ENCODE measurements at regions not wholly inside any gene's neighbourhood (a gene's known extent, or its start where the extent isn't known, plus 50 kb on each side); places are given as distances from the start of the nearest gene placed in this dataset.

DNA sequence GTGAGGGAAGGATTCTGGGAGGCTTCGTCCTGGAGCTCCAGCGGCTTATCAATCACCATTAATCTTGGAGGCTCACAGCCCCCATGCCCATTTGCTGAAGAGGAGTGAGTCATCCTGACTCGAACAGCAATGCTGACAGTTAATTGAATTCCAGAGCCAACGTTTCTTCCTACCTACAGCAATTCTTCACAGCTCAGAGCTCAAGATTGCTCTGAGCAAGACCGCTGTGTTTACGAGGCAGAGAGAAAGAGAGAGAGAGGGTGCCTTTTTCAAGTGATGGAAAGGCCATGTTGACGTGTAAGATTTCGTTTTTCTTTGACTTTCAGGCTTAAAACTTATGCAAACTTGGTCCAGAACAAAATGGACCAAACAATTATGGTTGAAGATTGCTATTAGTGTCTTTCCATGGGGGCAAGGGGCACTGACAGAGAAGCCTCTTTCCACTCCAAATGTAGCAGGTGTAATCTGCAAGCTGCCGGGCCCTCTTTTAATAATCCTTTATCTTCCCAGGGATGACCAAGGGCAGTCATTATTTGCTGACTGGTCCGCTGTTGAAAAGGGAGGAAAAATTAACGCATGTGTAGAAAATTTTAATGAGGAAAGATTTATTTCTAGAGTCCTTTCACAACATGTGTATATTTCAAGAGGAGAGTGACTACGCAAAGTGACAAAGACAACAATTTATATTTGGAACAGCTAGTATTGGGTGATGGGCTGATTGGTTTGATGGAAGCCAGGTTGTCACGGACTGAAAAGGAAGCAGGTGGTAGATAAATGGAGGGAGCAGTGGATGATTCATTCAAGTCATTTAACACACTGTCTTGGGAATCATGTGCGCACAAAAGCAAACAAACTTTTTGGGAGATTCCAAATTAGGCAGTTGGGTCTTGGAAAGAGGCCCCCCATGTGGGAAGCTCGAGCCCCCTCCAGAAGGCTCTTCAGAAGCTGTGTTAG is 136.1 kb upstream of the IRF2BP2 start:
- no peak for DNase-seq

DNA sequence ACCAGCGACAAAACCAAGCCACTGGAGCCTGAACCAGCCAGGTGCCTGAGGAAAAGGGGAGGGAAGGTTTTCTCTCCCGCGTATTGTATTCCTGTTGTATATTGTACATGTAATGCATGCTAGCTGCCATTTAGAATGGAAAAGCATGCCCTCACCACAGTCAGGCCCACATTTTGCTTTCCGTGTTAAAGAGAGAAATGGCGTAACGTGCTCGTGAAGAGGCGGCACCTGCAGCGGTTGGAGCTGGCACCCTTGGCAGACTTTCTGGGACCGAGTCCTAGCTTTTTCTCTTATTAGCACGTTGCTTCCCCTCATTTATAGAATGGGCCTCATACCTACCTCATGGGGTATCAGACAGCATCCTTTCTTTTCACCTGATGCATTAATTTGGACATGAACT is 135.3 kb upstream of the IRF2BP2 start:
- no peak for DNase-seq

DNA sequence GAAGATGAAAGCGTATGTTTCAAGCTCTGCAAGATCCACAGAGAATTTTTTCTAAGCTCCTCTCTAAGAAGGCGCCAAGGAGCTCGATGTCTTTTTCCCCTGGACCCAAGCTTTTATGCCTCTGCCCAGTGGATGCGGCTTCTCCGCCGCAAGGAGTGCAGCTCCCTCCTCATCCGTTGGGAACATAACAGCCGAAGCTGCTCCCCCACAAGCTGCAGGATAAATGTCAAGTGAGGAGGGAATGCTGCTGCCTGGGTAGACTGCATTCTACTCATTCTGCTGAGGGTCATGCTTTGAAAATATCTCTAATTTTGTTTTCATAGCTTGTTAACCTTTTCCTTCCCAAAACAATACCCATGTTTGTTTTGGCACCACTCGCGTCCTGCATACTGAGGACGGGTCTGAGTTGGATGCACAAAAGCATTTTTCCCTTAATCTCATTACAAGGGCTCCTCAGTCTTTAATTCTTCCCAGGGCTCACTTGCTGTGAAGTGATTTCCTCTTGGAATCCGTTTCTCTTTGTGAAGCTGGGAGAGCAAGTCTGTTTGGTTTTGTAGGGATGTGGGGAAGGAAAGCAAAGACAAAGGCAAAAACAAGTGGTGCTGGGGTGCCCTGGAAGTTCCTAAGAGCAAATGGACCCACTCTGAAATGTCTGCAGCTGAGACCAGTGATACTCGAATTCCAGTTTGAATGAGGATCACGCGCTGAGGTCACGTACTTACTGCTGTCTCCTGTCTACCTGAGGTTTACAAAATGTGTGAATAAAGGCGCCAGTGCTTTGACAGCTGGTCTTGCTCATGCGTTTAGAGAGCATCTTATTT is 134.0 kb upstream of the IRF2BP2 start:
- DNase-seq = no peak

DNA sequence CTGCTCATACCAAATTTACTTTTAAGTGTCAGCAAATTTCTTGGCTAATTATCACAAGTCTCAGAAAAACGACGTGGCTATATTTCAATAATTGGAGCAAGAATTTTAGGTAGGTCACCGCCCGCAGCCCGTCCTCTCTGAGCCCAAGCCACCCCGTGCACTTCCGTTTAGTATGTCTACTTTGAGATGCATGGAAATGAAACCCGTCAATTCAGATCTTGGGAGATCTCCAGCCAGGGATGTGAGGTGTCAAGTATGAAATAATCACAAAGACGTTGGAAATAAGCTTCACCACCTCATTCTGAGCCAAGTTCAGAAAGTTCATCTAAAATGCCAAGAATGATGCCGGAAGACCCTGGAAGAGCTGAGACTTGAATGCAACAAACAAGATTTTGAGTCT is 132.6 kb upstream of the IRF2BP2 start:
- DNase-seq = no peak

DNA sequence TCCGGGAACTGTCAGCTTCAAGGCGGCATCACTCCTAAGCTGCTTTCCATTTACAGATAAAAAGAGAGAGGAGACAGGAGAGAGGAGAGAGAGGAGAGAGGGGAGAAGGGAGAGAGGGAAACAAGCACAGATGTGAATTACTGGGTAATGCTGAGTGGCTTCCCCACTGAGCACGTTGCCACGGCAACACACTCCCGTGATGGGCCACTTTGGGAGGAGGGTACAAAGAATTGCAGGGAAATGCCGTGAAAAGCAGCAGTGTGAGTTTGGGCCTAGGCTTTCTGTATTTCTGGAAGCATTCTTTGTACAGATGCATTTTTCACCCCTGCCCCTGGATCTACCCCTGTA is 128.0 kb upstream of the IRF2BP2 start:
- no peak for DNase-seq

DNA sequence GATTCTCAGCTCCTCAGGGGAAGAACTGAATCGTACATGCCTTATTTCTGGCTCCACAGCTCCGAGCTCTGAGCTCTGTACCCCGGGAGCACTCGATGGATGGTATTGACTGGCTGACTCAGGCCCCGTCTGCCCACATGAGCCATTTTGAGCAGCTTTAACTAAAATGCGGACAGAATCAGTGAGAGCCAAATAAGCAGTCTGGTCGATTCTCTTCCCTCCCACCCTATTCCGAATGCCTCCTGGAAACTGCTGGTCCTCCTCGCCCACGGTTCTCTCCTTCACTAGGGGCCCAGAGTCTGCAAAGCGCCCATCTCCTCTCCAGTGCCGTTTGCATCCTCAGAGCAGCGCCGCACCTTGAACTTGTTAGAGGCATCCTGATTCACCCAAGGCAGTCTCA is 125.9 kb upstream of the IRF2BP2 start:
- no peak for DNase-seq

DNA sequence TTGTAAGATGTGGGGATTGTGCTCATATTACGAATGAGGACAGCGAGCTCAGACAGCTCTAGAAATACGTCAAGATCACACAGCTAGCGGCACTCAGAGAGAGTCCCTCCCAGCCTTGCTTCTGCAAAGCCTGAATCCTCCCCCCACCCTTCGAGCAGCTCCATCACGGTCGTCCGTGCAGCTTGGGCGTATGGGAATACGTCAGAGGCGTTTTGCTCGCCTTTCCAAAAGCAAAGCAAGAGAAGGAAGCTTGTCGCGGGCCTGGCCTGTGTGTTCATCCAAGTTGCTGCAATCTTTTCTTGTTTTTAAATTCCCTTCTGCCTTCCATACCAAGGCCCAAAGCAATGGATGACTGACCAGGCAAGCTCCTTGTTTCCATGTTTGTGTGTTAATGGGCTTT is 125.5 kb upstream of the IRF2BP2 start:
- no peak for DNase-seq

DNA sequence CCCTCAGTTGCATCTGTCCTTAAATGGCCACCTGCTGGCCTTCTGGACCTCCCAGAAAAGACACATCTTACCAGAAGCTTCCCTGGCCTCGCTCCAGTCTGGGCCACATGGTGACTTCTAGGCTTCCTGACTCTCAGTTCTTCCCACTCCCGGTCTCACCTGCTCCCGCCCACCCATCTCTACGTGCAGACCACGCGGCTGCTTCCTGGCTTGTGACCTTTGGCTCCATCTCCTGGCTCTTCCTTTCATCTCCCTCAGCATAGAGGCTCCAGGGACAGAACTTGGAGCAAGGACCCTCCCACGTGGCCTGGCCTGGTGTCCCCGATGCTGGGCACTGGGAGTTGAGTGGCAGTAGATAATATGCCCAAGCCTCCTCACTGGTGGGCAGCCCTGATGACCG is 124.9 kb upstream of the IRF2BP2 start:
- DNase-seq = no peak

DNA sequence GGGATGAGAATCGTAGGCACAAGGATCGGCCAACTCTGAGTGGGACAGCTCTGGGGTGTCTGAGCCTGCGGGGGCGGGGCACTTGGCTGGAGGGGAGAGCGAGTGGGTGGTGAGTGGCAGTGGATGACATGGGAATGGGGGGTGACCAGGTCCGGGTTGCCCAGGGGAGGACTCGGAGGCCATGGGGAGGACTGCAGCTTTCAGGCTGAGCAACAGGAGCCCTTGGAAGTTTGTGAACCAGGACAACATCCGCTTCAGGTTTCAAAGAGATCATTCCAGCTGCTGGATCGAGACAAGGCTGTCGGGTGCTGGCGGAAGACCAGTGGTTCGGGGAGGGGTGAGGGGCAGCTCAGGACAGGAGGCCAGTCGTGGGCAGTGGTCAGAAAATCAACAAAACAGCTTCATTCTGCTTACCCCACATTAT is 124.4 kb upstream of the IRF2BP2 start:
- DNase-seq = no peak

DNA sequence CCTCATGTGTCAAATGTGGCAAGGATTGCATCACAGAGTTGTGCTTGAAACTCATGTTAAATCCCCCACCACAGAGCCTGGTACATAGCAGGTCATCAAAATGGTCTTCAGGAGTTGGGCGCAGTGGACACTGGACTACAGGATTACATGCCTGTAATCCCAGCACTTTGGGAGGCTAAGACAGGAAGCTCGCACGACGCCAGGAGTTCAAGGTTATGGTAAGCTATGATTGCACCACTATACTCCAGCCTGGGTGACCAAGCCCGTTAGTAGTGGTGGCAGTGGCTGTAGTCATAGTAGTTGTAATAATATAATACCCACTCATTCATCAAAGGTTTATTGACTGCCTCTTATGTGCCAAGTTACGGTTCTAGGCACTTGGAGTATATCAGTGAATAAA is 123.4 kb upstream of the IRF2BP2 start:
- no peak for DNase-seq

DNA sequence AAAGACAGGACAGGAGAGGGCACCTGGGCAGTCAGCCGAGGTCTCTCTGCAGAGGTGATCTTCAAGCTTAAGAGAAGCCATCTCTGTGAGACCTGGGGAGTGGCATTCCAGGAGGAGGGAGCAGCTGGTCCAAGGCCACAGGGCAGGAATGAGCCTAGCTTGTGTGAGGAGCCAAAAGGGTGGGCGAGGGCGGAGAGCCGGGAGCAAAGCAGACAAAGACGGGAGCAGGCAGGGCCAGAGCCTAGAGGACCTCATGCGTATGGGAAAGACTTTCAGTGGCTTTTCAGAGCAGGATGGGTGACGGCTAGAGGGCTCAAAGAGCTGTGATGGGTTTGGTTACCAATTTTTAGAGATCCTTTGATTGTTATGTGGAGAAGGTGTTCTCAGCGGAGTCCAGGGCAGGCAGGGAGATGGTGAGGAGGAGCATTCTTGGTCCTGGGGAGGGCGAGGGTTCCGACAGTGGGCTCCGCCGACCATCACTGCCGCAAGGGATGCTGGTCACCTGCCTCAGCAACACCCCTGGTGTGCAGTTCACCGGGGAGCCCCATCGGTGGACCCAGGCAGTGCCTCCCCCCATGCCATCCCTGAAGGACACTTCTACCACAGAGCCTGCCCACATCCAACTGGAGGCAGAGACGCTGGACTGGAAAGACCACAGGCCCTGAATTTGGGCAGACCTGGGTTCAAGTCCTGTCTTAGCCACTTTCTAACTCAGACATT is 122.9 kb upstream of the IRF2BP2 start:
- DNase-seq = no peak

DNA sequence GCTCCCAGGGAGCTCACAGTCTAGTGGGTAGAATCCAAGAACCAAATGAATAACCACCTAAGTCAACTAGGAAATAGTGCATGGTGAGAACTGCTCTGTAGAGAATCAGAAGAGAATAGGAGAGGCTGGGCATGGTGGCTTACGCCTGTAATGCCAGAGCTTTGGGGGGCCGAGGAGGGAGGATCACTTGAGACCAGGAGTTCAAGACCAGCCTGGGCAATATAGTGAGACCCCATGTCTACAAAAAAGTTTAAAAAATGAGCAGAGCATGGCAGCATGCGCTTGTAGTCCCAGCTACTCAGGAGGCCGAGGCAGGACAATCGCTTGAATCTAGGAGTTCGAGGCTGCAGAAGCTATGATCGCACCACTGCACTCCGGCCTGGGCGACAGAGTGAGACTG is 122.3 kb upstream of the IRF2BP2 start:
- DNase-seq = no peak

DNA sequence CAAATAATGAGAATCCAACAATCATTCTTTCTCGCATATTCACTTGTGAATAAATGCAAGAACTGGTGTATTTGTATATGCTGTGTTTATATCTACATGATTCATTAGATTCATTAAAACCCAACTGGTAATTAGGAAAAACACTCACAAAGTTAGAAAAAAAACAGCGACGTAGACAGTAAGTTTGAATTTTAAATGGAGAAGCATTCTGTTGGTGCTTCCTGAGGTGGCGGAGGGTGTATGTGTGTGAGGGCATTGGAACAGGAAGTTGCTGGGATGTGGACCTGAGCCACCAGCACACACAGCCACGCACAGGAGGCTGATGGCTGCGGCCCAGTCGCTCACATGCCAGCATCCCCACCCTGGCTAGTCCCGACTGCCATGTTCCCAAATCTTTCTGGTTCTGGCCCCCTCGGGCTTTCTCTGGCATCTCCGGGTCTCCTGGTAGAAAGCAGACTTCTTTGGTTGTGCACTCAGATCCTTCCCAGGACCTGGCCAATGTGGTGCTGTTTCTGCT is 121.6 kb upstream of the IRF2BP2 start:
- no peak for DNase-seq

DNA sequence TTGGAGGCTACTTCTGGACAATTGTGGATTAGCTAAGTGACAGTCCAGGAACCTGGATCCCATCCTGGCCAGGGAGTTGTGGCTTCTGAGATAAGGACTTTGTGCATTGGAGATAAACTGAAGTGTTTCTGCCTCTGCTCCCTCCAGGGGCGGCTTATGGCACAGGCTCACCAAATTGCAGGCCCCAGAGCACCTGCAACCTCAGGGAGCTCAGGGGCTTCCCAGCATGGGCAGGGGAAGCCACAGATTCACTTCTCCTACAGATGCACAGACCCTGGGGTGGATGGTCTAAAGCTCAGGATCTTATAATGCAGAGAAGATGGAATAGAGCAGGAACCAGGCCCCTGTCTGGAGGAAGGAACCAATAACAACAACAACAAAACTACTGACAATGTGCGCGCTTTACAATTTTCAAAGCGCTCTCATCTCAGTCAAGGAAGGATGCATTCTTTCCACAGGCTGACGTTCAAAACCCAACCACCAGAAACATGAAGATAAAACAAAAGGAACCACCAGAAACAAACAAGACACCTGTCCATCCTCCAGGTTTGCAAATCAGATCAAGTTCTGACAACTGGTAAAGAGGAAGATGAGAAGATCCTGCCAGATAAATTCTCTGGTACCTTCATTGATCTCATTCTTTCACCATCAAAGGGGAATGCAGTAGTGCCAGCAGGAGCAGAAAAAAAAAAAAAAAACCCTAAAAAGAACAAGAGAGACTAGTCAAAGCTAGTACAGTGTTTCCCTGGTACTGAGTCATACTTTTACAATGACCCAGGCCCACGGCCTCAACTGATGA is 121.0 kb upstream of the IRF2BP2 start:
- peak; percentile 93 for DNase-seq

DNA sequence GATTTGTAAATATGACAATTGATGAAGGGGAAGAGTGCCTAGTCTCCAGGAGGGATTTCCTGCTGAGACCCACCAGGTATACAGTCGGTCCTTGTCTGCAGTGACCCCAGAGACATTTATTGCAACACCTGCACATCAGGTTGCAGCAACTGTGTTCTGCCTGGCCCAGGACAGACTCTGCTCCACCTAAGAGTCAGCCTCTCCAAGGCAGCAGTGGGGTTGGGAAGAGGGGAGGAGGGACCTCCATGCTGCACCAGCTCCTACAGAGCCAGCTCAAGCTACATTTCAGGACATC is 120.4 kb upstream of the IRF2BP2 start:
- DNase-seq = no peak

DNA sequence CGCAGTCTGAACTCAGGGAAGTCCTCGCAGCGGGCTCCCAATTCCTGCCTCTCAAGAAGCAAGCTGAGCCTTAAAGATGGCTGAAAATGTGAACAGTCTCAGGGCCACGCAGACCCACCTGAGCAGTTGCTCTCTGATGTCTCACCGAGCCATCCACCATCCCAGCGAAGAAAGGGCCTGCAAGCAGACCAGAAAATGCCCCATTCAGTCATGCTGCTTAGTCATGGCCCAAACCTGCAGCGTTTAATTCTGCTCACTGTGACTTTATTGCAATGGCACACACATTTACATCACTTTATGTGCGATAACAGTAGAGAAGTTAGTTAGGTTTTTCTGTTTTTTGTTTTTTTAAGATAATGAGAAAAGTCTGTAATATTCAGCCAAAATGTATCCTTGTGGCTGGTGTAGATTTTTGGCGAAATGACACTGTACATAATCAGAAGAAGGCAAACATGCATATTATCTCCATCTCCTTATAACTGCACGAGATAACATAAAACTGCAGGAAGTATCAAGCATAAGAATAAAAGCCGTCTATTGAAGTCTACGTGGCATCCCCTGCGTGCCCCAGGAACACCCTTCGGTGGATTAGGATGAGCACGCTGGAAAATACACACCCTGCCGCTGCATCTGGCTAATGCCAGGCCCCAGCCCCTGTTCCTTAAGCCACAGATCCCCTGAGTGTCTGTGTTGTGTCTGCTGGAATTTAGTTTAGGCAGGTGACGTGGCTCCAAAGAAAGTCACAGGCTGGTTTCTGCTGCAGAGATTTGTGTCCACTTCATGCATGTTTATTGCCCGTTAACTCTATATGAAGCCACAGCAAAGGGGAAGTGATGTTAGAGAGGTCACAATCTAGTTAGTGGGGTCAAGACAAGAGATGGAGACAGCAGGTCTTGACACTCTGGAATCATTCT is 119.8 kb upstream of the IRF2BP2 start:
- DNase-seq = no peak

DNA sequence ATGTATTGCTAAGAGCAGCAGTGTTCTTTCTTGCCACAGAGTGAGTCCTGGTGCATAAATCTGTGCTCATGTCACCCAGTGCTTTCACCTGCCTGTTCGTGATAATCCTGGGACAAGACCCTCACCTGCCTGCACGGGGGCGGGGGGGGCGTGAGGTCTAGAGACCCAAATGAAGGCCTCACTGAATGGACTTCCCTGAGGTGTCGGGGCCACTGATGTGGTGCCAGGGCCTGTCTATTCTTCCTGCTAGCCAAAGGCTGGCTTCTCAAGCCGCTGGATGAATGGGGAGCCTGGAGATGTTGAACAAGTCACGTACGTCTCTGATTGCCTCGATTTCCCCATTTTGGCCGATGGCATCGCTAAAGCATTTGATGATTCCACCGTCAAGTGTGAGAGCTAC is 118.8 kb upstream of the IRF2BP2 start:
- DNase-seq = no peak

DNA sequence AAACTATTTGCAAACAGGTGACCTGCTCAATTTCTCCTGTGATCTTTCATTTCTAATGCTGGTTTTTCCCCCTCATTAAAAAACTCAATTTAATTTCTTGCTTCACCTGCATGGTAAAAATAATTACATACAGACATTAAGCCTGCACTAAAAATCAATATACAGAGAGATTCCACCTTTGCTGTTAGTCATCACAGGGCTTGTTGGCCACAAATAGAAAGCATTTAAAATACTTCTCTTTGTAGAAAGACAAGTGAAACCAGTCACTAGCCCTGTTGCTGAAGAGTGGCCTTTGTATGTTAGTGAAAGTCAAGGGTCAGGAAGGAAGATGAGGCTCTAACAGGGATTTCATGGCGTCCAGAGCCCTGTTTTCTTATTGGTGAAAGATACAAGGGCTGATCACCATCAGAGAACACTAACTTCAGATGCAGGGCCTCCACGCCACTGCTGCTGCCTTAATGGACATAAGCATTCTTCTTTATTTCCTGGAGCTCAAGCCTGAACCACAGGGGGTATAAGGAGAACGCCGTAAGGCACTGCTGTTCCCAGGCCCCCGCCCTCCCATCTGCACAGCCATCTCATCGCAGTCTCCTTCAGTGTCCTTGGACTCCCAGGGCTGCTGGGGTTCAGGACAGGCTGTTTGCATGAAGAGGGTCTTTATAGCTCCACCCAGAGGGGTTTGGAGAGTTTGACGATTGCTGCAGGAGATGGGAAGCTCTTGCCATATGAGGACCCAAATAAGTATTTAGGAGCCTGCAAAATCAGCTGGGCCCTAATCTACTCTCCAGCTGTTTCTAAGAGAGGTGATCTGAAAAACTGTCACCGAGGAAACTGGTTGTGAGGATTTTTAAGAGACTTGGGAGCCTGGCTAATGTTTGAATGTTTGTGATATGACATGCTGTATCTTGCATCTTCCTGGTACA is 117.3 kb upstream of the IRF2BP2 start:
- DNase-seq = peak; percentile 35

DNA sequence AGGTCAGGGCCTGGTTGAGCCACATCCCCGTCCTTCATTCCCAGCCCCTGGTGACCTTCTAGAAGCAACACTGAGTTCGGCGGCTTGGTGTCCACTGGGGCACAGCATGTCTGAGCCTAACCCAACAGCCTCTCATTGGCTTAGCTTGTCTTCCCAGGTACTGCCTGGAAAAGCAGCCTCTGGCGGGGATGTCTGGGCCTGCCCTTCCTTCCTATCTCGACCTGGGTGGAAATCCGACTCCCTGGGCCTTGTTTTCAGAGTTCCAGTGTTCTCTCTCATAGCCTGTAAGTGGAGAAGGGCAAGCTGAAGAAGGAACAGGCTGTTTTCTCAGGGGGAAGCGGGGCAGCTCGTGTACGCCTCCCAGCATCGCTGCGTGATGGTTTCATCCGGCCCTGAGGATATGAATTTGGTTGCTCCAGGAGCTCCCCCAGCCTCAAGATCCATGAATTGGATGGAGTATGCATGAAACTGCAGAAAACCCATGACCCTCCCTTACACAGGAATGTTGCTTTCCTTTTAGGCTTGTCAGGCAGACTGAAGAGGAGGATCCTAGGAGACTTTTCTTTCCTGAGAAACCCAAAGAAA is 116.5 kb upstream of the IRF2BP2 start:
- no peak for DNase-seq
